ENCODE measurements at regions not wholly inside any gene's neighbourhood (a gene's known extent, or its start where the extent isn't known, plus 50 kb on each side); places are given as distances from the start of the nearest gene placed in this dataset.

DNA sequence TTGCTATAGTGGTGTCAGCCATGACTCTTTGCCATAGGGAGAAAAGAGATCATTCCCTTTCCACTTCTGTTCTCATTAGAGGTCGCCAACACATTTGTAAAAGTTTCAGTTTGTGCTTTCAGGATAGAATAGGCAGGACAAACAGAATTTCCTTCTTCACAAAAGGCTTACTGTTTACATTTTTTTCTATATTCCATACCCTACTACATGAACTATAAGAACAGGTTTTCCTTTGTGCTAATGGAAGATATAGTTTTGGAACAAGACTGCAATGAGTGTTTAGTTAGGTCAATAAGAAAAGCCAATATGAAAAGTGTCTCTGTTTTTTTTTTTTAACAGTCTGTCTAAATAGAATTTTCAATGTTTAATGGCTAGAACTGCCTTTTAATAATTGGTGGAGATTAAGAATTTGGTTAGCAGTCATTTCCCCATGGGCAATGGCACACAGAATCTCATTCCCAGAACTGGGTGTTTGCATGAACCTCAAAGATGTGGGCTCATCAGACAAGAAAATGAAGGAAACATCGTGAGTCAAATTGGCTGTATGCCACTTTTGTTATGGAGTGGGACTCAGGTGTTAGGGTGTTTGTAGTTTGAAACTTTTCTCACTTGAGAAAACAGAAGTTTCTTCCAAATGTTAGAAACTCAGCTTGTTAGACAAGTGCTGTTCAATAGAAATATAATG lies 75.2 kb upstream of the PRLR start:
- Histone ChIP-seq H3K27ac (no peak overlapping the region), H3K36me3 (no peaks in the 10 kb centered on the region), H3K27me3 (no peaks in the 10 kb centered on the region), H3K4me1 (no peaks in the 10 kb centered on the region), H3K4me3 (no peak overlapping the region), H3K9me3 (no peaks in the 10 kb centered on the region)
- DNase-seq, result no peak
- TF ChIP-seq POLR2A (IDR thresholded peaks at IDR 0.05), result no peak
- TF ChIP-seq, protein P1, sequence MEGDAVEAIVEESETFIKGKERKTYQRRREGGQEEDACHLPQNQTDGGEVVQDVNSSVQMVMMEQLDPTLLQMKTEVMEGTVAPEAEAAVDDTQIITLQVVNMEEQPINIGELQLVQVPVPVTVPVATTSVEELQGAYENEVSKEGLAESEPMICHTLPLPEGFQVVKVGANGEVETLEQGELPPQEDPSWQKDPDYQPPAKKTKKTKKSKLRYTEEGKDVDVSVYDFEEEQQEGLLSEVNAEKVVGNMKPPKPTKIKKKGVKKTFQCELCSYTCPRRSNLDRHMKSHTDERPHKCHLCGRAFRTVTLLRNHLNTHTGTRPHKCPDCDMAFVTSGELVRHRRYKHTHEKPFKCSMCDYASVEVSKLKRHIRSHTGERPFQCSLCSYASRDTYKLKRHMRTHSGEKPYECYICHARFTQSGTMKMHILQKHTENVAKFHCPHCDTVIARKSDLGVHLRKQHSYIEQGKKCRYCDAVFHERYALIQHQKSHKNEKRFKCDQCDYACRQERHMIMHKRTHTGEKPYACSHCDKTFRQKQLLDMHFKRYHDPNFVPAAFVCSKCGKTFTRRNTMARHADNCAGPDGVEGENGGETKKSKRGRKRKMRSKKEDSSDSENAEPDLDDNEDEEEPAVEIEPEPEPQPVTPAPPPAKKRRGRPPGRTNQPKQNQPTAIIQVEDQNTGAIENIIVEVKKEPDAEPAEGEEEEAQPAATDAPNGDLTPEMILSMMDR (IDR thresholded peaks at IDR 0.05), result no peak

DNA sequence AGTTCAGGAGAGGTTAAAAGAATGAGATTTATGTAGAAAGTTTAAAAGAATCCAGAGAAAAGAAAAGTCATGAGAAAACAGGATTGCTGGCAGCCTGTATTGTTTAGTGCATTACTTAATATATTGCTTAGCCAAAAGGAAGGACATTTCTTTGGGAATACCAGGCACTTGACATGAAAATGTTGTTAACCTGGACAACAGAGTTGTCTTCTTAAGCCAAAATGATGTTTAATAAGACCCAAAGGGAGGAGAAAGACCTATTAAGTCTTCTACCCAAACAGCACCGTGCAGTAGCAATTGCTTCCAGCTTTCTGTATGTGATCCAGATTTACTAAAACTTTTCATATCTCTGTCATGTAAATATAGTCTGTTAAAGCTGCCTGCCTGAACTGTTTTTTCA lies 74.0 kb upstream of the PRLR start:
- DNase-seq, result no peak
- Histone ChIP-seq H3K27me3 (no peaks in the 10 kb centered on the region), H3K36me3 (no peaks in the 10 kb centered on the region)

DNA sequence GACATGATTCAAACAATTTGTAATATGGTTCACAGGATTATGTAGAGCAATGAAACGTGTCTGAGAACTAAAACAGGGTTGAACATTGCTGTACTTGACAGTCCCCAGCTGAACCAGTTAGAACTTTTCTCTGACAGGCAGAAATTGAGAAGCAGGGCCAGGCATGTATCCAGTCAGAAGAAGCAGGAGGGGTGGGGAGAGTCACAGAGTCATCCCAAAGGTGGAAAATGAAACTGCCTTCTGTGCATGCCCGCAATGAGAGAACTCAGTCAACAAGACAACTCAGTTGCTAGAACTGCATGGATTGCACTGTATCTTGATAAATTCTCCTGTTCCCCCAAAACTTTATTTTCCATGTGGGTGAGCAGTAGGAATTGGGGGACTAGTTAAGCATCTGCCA lies 72.9 kb upstream of the PRLR start:
- H3K36me3 ChIP-seq, result no peaks in the 10 kb centered on the region
- no peak overlapping the region for H3K4me3 ChIP-seq
- H3K4me1 ChIP-seq, result no peaks in the 10 kb centered on the region
- H3K9me3 ChIP-seq, result no peaks in the 10 kb centered on the region
- TF ChIP-seq, protein P1 (IDR thresholded peaks at IDR 0.05), result no peak
- no peak for TF ChIP-seq POLR2A (IDR thresholded peaks at IDR 0.05)
- no peak for DNase-seq
- H3K27me3 ChIP-seq, result no peaks in the 10 kb centered on the region
- H3K27ac ChIP-seq, result no peak overlapping the region

More for the DNA sequence above, 74.0 kb upstream of the PRLR start:
- no peaks in the 10 kb centered on the region for H3K9me3 ChIP-seq
- no peak overlapping the region for H3K4me3 ChIP-seq
- TF ChIP-seq, protein P1 (IDR thresholded peaks at IDR 0.05), result no peak
- TF ChIP-seq POLR2A (IDR thresholded peaks at IDR 0.05), result no peak
- no peaks in the 10 kb centered on the region for H3K4me1 ChIP-seq
- H3K27ac ChIP-seq, result no peak overlapping the region

DNA sequence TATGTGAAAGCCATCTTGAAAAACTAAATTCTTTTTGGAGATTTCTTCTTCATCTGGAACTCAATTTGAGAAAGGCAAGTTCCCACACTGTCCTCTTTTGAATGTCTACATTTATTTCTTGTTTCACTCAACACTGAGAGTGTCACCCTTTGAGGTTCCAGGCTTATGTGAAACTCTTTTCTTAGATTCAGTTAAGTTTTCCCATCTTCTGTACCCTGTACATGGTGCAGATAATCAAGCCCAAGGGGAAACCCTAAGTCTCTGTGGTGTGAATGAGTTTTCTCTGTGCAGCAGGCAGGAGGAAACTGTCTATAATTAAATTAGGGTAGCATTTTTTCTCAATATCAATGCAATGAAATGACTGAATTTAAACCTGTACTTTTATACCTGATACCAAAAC lies 72.3 kb upstream of the PRLR start:
- Histone ChIP-seq H3K9me3 (no peaks in the 10 kb centered on the region), H3K36me3 (no peaks in the 10 kb centered on the region), H3K4me1 (no peaks in the 10 kb centered on the region), H3K27me3 (no peaks in the 10 kb centered on the region), H3K27ac (no peak overlapping the region), H3K4me3 (no peak overlapping the region)
- TF ChIP-seq, protein P1 (IDR thresholded peaks at IDR 0.05), result no peak
- TF ChIP-seq POLR2A (IDR thresholded peaks at IDR 0.05), result no peak
- DNase-seq, result no peak

DNA sequence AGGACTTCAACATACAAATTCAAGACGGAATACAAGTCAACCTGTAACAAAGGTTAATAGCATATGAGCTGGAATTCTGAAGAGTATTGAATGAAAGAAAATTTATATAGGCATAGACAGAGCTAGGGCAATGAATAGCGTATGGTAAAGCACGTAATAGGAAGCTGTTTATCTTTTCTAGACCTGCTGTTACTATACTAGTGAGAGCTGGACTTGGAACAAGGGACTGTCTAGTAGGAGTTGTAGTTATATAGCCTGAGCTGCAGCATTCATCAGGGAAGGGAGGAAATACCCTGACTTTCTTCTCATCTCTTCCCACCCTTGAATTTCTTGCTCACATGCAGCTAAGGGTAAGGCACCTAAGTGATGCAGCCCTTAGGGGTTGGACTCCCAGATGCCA lies 67.5 kb upstream of the PRLR start:
- Histone ChIP-seq H3K27ac (no peak overlapping the region), H3K4me3 (no peak overlapping the region), H3K36me3 (no peaks in the 10 kb centered on the region), H3K4me1 (no peaks in the 10 kb centered on the region), H3K27me3 (no peaks in the 10 kb centered on the region), H3K9me3 (no peaks in the 10 kb centered on the region)
- no peak for DNase-seq
- TF ChIP-seq, protein P1 (IDR thresholded peaks at IDR 0.05), result no peak
- no peak for TF ChIP-seq POLR2A (IDR thresholded peaks at IDR 0.05)

DNA sequence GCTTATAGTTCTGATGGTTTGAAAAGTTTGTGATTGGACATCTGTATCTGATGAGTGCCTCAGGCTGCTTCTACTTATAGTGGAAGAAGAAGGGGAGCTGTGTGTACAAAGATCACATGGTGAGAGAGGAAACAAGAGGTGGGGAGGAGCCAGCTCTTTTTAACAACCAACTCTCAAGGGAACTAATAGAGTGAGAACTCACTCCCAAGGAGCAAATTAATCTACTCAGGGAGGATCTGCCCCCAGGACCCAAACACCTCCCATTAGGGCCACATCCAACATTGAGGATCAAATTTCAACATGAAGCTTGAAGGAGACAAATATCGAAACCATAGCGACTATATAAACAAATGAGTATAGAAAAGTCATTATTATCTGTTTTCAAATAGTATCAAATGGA lies 64.7 kb upstream of the PRLR start:
- H3K9me3 ChIP-seq, result no peaks in the 10 kb centered on the region
- no peak for TF ChIP-seq POLR2A (IDR thresholded peaks at IDR 0.05)
- TF ChIP-seq, protein P1 (IDR thresholded peaks at IDR 0.05), result no peak
- H3K36me3 ChIP-seq, result no peaks in the 10 kb centered on the region
- H3K27me3 ChIP-seq, result no peaks in the 10 kb centered on the region
- no peak overlapping the region for H3K27ac ChIP-seq
- H3K4me1 ChIP-seq, result no peaks in the 10 kb centered on the region
- DNase-seq, result no peak
- H3K4me3 ChIP-seq, result no peak overlapping the region

All from Peyer's patch (tissue), 4 donors.